ENCODE measurements at regions not wholly inside any gene's neighbourhood (a gene's known extent, or its start where the extent isn't known, plus 50 kb on each side); places are given as distances from the start of the nearest gene placed in this dataset.
"Not testable (repeated sequence)": the region's sequence is repeated elsewhere in the genome, so short reads cannot be mapped to it uniquely, and the experiment has no call there.

- no peak for DNase-seq (ENCODE audit: low read depth, low spot score)
Measured at GRCh38 chr2:39996653-39997080, 217.6 kb upstream of the THUMPD2 start.

DNA sequence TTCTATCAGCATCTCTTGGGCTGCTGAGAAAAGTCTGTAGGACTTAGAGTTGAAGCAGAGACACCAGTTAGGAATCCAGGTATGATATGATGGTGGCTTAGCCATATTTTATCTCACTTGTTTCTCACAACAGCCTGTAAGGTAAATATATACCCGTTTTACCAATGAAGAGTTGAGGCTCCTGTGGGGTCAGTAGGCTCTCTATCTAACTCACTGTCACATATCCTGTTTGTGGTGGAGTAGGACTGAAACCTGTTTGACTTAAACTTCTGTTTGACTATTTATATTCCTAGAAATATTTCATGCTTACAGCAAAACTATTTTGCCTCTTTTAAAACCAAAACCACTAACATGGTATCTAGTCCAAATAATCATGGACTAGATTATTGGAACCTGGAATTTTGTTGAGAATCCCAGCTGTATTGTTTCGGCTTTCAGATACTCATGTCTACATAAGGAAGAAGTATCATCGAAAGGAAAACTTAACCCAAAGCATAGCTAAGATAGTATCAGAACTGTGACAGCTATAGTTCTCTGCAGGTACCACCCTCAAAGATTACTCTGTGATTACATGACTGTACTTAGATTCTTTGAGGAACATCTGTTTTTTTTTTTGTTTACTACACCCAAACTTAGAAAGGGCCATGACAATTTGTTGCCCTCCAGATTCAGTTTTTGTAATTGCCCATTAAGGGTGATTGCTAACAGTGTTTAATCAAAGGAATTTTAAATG lies 216.1 kb upstream of the THUMPD2 start:
- DNase-seq (ENCODE audit: low read depth, low spot score) = no peak

GRCh38 chr2:39994151-39994550 lies 215.1 kb upstream of the THUMPD2 start:
- DNase-seq (ENCODE audit: low read depth, low spot score) = no peak

GRCh38 chr2:39991298-39991697 lies 212.2 kb upstream of the THUMPD2 start:
- no peak for DNase-seq (ENCODE audit: low read depth, low spot score)

DNA sequence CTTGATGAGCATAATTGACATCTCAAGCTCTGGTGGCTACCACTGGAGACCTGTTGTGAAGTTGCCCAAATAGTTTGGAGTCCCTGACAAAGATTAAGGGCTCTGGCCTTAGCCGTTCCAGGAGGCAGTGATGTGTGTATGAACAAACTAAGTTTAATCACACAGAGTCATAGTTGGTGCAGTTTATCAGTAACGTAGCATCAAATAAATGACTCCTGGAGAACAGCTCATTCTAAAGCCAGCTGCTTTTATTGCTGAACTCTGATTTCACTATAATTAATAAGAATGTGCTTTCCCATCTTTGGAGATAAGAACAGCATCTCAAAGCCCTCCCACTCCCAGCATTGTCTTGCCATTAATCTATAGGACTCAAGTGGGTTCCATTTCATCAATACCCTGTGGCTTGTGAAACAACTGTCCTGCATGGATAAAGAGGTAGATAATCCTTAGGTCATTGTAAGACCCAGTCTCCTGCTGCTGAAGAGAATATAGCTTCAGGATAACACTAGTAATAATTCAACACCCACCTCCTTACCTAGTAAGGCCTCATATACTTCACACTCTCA lies 211.4 kb upstream of the THUMPD2 start:
- DNase-seq (ENCODE audit: low read depth, low spot score) = no peak

GRCh38 chr2:39989888-39990287 lies 210.8 kb upstream of the THUMPD2 start:
- no peak for DNase-seq (ENCODE audit: low read depth, low spot score)

GRCh38 chr2:39981883-39982311 lies 202.8 kb upstream of the THUMPD2 start:
- DNase-seq (ENCODE audit: low read depth, low spot score) = no peak

DNA sequence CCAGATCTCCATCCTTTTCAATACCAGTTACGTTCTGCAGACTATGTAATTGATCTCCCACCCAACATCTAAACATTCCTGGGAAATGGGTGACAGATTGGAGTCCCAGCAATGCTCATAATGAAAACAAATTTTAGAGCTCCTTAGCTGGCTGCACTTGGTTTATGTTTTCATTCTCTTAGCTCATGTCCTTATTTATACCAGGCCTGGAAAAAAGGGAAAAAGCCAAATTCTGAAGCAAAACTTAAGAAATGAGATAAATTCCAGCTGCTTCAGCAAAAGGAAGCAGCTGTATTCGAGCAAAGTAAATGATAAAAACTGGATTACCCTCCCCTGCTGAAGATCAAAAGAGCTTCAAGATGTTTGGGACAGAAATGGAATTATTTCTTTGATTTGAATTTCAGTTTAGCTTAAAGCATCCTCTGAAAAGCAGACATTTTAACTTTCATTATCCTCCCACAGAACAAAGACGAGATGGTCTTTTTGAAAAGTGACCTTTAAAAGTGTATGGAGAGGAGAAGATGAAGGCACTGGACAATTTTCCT lies 196.5 kb upstream of the THUMPD2 start:
- no peak for DNase-seq (ENCODE audit: low read depth, low spot score)

- DNase-seq (ENCODE audit: low read depth, low spot score) = no peak
Measured at GRCh38 chr2:39968037-39968436, 189.0 kb upstream of the THUMPD2 start.

DNA sequence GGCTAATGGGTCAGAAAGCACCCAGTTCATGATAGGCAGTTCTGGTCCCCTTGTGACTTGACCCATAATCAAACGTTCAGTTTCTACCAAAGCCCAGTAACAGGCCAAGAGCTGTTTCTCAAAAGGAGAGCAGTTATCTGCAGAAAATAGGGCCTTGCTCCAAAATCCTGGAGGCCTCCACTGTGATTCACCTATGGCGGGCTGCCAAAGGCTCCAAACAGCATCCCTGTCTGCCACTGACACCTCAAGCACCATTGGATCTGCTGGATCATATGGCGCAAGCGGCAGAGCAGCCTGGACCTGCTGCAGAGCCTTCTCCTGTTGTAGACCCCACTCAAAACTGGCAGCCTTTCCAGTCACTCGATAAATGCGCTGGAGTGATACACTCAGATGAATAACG lies 181.6 kb upstream of the THUMPD2 start:
- not testable (repeated sequence) for DNase-seq (ENCODE audit: low read depth, low spot score)

- DNase-seq (ENCODE audit: low read depth, low spot score) = no peak
Measured at GRCh38 chr2:39954346-39954745, 175.3 kb upstream of the THUMPD2 start.

DNA sequence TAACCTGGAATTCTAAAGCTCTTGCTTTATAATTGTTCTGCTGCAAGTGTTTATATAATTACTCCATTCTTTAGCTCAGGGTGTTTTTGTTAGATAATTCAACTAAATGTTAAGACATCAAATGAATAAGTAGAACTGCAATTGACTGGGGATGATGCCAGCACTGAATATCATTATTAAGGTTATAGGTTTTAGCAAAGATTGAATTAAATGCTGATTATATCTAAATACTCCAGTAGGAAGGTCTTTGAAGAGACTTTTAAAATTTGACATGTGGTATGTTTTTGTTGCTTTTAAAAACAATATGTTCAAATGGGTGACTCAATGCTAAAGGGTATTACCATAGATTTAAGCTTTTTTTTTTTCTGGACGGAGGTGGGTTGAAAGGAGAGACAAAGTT lies 170.1 kb upstream of the THUMPD2 start:
- no peak for DNase-seq (ENCODE audit: low read depth, low spot score)

DNA sequence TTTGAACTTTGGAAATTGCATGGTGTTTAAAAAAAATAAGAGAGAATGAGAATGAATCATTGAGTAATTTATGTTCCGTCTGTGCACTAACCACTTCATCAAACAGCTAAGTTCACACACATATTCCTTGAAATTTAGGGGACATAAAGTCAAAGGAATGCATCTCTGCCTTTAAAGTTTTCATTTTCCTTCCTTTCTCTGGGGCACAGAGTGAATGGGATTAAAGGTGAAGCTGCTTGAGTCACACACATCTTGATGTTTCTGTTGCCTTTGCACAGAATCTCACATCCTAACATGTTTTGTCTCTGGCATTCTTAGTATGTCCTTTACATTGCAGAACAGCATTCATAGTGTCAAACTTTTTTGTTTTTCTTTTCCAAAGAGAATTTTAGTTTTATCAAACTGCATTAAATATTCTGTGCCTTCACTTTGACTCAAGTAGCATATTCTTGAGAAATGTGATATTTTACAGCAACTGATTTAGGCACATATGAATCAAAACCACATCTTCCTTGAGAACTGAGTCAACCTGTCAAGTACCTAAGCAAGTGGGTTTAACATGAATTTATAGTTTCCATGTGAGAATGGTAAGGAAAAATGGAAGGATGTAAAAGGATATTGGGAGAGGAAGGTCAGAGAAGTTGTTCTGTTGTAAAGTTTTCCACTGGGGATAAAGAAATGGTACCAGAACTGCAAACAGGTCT lies 169.1 kb upstream of the THUMPD2 start:
- DNase-seq (ENCODE audit: low read depth, low spot score) = no peak

DNA sequence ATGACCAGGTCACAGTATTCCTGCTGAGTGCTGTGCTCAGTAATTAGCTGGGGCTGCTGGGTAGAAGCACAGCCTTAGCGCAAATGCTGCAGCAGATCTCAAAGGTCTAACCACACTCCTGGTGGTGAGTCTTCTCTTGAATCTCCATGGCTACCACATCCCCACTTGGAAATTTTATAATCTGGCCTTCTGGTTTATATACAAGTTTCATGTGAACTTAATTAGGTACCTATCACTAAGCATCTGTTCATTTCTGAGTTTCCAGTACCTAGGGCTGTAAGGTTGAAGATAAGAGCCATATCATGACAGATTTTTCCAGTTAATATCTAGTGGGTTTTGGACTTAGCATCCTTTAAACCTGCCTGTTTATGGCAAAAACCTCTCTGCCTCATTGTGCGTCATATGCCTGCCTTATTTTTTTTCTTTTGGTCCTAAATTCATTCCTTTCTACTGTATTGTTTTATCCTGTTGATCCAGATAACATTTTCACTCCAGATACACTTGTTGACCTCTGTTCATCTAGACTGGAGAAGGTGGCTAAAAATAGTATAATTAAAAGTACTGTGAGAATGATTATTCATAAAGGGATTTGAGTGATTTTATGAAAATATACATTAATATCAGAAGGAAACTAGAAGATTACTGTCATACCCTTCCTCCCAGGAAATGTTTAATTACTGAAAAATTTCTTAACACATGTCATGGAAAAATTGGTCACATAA lies 168.4 kb upstream of the THUMPD2 start:
- no peak for DNase-seq (ENCODE audit: low read depth, low spot score)

- DNase-seq (ENCODE audit: low read depth, low spot score) = no peak
Measured at GRCh38 chr2:39942950-39943349, 163.9 kb upstream of the THUMPD2 start.

DNA sequence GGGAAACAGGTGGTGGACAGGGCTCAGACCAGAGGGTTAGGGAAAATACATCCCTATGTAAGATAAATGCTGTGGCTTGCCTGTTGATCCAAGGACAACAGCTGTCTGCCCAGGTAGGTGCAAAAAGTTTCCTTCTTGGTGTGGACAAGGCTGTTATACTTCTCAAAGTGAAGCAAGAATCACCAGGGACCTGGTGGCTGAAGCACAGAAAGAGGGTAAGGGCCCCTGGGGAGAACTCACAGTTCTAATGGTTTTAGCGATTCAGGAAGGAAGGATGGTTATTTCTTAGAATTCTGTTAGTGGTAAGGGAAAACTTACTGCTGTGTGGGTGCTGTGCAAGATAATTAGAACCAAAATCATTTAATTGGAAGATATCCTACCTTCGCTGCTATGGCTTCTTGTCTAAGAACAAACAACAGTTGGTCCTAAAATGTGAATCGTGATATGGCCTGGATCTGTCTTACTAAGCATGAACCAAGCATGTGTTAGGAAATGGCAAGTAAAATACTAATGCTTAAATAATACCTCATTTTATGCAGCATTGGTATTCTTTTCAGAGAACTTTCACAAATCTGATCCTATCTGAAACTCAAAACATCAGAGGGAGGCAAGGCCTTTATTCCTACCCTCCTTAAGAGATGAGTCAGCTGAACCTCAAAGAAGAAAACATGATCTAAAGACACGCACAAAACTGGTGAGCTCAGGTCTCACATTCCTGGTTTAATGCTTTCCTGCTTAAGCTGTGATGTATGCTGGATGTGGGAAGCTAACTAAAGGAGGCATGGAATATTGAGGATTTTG lies 159.2 kb upstream of the THUMPD2 start:
- no peak for DNase-seq (ENCODE audit: low read depth, low spot score)

DNA sequence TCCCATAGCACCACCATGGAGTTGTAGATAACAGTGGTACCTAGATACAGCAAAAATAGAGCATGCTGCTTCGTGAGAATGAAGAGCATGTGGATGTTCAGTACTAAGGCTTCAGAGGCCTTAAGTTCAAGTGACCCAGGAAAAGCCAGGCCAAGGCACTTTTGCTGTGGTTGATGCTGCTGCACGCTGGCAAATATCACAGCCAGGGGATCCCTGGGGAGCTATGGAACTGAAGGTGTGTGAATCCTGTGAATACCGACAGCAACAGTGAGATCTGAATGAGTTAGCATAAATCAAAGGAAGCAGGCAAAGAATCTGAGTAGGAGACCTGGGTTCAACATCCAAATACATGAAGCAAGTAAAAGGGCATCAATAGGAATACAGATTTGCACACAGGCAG lies 158.6 kb upstream of the THUMPD2 start:
- no peak for DNase-seq (ENCODE audit: low read depth, low spot score)

DNA sequence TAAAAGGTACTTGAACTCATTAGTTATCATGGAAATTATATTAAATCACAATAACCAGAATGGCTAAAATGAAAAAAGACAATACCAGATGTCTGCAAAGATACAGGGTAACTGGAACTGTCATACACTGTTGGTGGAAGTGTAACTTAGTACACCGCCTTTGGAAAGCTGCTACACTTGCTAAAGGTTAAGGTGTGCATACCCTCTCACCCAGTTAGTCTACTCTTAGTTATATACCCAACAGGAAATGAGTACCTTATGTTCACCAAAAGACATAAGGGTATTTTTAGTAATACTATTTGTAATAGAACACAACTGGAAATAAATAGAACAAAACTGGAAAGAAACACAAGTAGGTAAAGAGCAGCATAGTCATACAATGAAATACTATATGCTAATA lies 155.8 kb upstream of the THUMPD2 start:
- no peak for DNase-seq (ENCODE audit: low read depth, low spot score)

GRCh38 chr2:39933196-39933595 lies 154.1 kb upstream of the THUMPD2 start:
- no peak for DNase-seq (ENCODE audit: low read depth, low spot score)

DNA sequence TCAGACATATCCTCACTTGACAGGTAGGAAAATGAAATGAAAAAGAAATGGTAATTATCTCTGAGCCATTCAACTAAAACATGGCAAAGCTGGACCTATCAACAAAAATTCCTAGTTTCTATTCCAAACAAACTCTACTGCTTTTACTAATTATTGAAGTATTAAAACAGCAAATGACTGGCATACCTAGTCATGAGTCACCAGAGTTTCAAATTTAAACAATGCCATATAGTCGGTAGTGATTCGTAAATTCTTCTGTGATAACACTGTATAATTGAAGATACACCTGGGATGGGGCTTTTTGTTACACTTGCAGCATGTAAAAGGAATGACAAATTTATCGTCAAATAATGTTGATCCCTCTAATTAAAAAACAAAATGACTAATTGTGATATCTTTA lies 153.1 kb upstream of the THUMPD2 start:
- no peak for DNase-seq (ENCODE audit: low read depth, low spot score)
